ENCODE measurements at regions not wholly inside any gene's neighbourhood (a gene's known extent, or its start where the extent isn't known, plus 50 kb on each side); places are given as distances from the start of the nearest gene placed in this dataset.

DNA sequence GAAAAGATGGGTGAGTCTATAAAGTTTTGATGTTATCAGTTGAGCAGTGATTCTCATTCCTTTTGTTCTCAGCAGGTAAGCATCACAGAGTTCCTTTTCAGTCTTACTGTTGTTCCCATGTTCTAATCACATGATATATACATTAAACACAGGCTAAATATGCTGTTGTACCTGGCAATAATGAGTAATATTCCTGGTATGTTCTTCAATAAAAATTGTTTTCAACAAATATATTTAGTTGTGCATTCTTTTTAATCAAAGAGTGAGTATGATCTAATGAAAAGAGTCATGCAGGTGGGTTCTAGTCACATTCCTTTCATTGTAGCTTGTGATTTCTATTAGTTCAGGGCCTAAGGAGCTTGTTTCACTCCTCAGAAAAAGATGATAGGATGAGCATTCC lies 288.3 kb upstream of the NETO1 start:
- TF ChIP-seq, protein P1, sequence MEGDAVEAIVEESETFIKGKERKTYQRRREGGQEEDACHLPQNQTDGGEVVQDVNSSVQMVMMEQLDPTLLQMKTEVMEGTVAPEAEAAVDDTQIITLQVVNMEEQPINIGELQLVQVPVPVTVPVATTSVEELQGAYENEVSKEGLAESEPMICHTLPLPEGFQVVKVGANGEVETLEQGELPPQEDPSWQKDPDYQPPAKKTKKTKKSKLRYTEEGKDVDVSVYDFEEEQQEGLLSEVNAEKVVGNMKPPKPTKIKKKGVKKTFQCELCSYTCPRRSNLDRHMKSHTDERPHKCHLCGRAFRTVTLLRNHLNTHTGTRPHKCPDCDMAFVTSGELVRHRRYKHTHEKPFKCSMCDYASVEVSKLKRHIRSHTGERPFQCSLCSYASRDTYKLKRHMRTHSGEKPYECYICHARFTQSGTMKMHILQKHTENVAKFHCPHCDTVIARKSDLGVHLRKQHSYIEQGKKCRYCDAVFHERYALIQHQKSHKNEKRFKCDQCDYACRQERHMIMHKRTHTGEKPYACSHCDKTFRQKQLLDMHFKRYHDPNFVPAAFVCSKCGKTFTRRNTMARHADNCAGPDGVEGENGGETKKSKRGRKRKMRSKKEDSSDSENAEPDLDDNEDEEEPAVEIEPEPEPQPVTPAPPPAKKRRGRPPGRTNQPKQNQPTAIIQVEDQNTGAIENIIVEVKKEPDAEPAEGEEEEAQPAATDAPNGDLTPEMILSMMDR (conservative IDR thresholded peaks at IDR 0.05; ENCODE audit: low read depth, low read length): no peak
- TF ChIP-seq EZH2 (IDR thresholded peaks at IDR 0.05; ENCODE audit: borderline replicate concordance, low read depth, low read length, poor library complexity, severe bottlenecking): no peak

Measured in A673 (cell line).